ENCODE measurements at regions not wholly inside any gene's neighbourhood (a gene's known extent, or its start where the extent isn't known, plus 50 kb on each side); places are given as distances from the start of the nearest gene placed in this dataset.

- H3K4me3 ChIP-seq (ENCODE audit: low read length): no peak overlapping the region
- TF ChIP-seq, protein P1, sequence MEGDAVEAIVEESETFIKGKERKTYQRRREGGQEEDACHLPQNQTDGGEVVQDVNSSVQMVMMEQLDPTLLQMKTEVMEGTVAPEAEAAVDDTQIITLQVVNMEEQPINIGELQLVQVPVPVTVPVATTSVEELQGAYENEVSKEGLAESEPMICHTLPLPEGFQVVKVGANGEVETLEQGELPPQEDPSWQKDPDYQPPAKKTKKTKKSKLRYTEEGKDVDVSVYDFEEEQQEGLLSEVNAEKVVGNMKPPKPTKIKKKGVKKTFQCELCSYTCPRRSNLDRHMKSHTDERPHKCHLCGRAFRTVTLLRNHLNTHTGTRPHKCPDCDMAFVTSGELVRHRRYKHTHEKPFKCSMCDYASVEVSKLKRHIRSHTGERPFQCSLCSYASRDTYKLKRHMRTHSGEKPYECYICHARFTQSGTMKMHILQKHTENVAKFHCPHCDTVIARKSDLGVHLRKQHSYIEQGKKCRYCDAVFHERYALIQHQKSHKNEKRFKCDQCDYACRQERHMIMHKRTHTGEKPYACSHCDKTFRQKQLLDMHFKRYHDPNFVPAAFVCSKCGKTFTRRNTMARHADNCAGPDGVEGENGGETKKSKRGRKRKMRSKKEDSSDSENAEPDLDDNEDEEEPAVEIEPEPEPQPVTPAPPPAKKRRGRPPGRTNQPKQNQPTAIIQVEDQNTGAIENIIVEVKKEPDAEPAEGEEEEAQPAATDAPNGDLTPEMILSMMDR (IDR thresholded peaks at IDR 0.05; ENCODE audit: insufficient read depth, low read depth, low read length, missing control alignments): no peak
- DNase-seq (ENCODE audit: low read depth): no peak
Observed at GRCh38 chr9:113651896-113652295, 188.4 kb downstream of the RGS3 start.

- DNase-seq (ENCODE audit: low read depth): peak; percentile 24
- no peak overlapping the region for H3K4me3 ChIP-seq (ENCODE audit: low read length)
- TF ChIP-seq, protein P1 (IDR thresholded peaks at IDR 0.05; ENCODE audit: insufficient read depth, low read depth, low read length, missing control alignments): no peak
Observed at GRCh38 chr9:113652355-113653152, 189.0 kb downstream of the RGS3 start.

DNA sequence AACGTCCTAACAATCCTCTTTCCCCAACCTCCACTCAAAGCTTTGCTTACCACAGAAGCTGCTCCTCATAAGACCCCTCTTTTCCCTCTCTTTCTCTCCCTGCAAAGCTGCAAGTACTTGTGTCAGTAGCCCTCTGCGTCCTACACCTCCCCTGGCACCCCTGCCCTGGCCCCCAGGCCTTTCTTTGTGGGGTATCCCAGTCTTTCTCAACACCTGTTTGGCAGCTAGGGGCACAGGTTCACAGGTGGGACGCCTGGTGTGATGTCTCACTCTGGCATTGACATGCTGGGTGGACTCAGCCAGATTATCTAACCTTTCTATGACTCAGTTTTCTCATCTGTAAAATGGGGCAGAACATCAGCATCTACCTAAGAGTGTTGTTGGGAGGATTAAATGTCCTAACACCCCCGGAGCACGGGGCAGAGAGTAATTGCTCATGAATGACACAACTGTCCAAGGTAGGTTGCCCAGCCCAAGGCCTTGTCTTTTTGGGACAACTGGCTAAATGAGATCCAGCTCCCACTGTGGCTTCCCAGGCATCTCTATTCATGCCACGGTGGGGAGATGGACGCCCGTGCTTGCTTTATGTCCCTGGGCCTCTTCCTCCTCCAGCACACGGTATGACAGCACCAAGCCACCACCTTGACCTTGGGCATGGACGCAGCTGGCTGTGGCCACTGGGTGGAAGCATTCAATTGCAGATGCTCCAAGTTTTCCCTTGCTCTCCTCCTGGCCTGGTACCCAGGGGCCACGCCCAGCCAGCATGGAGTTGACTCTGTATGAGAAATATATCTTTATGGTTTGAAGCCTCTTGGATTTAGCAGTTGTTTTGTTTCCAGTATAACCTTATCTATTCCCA is 190.4 kb downstream of the RGS3 start:
- H3K4me3 ChIP-seq (ENCODE audit: low read length): no peak overlapping the region
- no peak for DNase-seq (ENCODE audit: low read depth)
- TF ChIP-seq, protein P1 (IDR thresholded peaks at IDR 0.05; ENCODE audit: insufficient read depth, low read depth, low read length, missing control alignments): no peak

GRCh38 chr9:113654605-113655428 is 191.3 kb downstream of the RGS3 start:
- no peak for DNase-seq (ENCODE audit: low read depth)
- TF ChIP-seq, protein P1 (IDR thresholded peaks at IDR 0.05; ENCODE audit: insufficient read depth, low read depth, low read length, missing control alignments): no peak
- H3K4me3 ChIP-seq (ENCODE audit: low read length): no peak overlapping the region

- TF ChIP-seq, protein P1 (IDR thresholded peaks at IDR 0.05; ENCODE audit: insufficient read depth, low read depth, low read length, missing control alignments): no peak
Observed at GRCh38 chr9:113656771-113657670, 193.5 kb downstream of the RGS3 start.

More at GRCh38 chr9:113656771-113657670, 193.5 kb downstream of the RGS3 start:
- no peak for DNase-seq (ENCODE audit: low read depth)
- no peak overlapping the region for H3K4me3 ChIP-seq (ENCODE audit: low read length)

All from epithelial cell of esophagus (primary cell).